SK-N-MC (cell line): ENCODE measurements at regions not wholly inside any gene's neighbourhood (a gene's known extent, or its start where the extent isn't known, plus 50 kb on each side); places are given as distances from the start of the nearest gene placed in this dataset.

ENCODE experiments used
- DNase-seq: peaks from one replicate; pipeline ENCODE4 v3.0.0-alpha.2; 2011; ENCODE audit warnings: low read depth, low spot score
- H3K27ac ChIP-seq: fragments of 200-600 bp; sonication (generic); 2 replicates; pipeline ENCODE4 v1.5.1; 2016; ENCODE audit warnings: mixed run types
- H3K36me3 ChIP-seq: fragments of 200-600 bp; sonication (generic); 2 replicates; pipeline ENCODE4 v1.6.1; 2017; ENCODE audit warnings: antibody characterized with exemption, low read length, mixed read lengths; ENCODE audit not compliant: insufficient read depth
- H3K4me3 ChIP-seq: fragments of 200-600 bp; sonication (generic); 2 replicates; pipeline ENCODE4 v1.5.1; 2016
- H3K9ac ChIP-seq: fragments of 200-600 bp; sonication (generic); 2 replicates; pipeline ENCODE4 v1.8.0; 2017; ENCODE audit warnings: mixed run types, mixed read lengths; ENCODE audit not compliant: insufficient read length
- H3K9me3 ChIP-seq: fragments of 200-600 bp; sonication (generic); 2 replicates; pipeline ENCODE4 v1.6.1; 2017; ENCODE audit warnings: low read depth, mild to moderate bottlenecking, antibody characterized with exemption, low read length, moderate library complexity, mixed read lengths
- EZH2 ChIP-seq: fragments of 200-600 bp; sonication (generic); IDR thresholded peaks from one replicate; pipeline ENCODE4 v1.6.1; 2017; ENCODE audit warnings: antibody characterized with exemption
- FOXP2 ChIP-seq: optimal IDR thresholded peaks from 2 replicates; pipeline ENCODE3; 2011; ENCODE audit warnings: mild to moderate bottlenecking, moderate library complexity; ENCODE audit not compliant: insufficient read depth; ENCODE audit errors: extremely low read length, control extremely low read depth
- POLR2AphosphoS5 ChIP-seq: IDR thresholded peaks from 2 replicates; pipeline ENCODE4 v1.6.1; 2012; ENCODE audit warnings: mild to moderate bottlenecking, low read depth, low read length, borderline replicate concordance

- TF ChIP-seq POLR2AphosphoS5 (no peak), EZH2 (no peak), FOXP2 (no peak)
- Histone ChIP-seq H3K9ac (no peak overlapping the region), H3K36me3 (no peaks in the 10 kb centered on the region), H3K27ac (no peak overlapping the region), H3K4me3 (no peak overlapping the region), H3K9me3 (no peaks in the 10 kb centered on the region)
- no peak for DNase-seq
Observed at GRCh38 chr7:153006911-153007310, 247.4 kb downstream of the ACTR3B start.

DNA sequence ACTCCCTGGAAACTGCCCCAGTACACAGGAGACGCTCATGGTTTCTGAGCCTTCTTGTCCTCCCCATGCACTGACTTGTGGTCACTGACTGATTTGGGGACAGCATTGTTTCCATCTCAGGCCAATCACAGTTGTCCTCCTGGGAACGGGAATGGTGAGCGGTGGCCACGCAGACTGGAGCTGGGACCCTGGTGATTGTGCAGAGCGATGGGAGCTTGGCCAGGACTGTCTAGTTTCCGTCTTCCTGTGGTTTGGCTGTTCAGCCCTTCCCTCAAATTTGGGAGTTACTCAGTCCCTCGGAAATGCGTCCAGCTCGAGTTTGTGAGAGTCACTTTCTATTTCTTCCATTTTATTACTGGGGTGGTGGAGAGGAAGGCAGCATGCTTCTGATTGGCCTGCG, 250.9 kb downstream of the ACTR3B start:
- H3K9ac ChIP-seq = no peak overlapping the region
- H3K36me3 ChIP-seq = no peaks in the 10 kb centered on the region
- TF ChIP-seq POLR2AphosphoS5 = no peak
- TF ChIP-seq FOXP2 = no peak
- TF ChIP-seq EZH2 = no peak
- no peak overlapping the region for H3K27ac ChIP-seq
- H3K4me3 ChIP-seq = no peak overlapping the region
- H3K9me3 ChIP-seq = no peaks in the 10 kb centered on the region
- DNase-seq = no peak

DNA sequence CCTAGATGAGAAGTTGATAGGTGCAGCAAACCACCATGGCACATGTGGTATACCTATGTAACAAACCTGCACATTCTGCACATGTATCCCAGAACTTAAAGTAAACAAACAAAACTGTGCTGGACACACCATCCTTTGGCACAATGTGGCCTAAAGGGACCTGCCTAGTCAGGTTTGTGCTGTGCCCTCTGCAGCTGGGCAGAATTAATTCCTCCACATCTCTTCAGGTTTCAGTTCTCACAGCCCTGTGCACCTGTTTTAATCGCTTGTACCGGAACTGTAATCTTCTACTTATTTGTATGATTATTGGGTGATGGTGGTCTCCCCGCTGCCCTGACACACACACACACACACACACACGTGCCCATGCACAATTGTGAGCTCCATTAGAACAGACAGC, 252.7 kb downstream of the ACTR3B start:
- Histone ChIP-seq H3K36me3 (no peaks in the 10 kb centered on the region), H3K9me3 (no peaks in the 10 kb centered on the region), H3K4me3 (no peak overlapping the region), H3K9ac (no peak overlapping the region), H3K27ac (no peak overlapping the region)
- DNase-seq = no peak
- TF ChIP-seq POLR2AphosphoS5 (no peak), FOXP2 (no peak), EZH2 (no peak)

- no peak for DNase-seq
- Histone ChIP-seq H3K9me3 (no peaks in the 10 kb centered on the region), H3K4me3 (no peak overlapping the region), H3K36me3 (no peaks in the 10 kb centered on the region), H3K27ac (no peak overlapping the region), H3K9ac (no peak overlapping the region)
- no peak for TF ChIP-seq FOXP2
- no peak for TF ChIP-seq POLR2AphosphoS5
- TF ChIP-seq EZH2 = no peak
Observed at GRCh38 chr7:153017223-153017622, 257.7 kb downstream of the ACTR3B start.

DNA sequence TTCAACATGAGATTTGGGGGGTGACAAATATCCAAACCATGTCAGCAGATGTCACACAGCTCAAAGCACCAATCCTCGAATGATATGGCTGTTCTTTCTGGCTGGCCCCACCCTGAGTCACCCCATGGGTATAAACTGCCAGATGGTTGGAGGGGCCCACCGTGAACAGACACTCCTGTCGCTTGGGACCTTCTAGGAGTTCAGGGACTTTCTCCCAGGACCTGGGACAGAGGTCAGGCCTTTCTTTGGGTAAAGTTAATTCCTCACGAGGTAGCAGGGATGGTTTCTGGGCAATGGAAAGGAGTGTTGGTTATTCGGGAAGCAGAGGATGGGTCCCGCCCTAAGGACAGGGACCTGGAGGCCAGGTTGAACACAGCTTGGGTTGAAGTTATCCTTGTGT, 262.0 kb downstream of the ACTR3B start:
- no peak overlapping the region for H3K27ac ChIP-seq
- no peak for TF ChIP-seq EZH2
- no peak for TF ChIP-seq POLR2AphosphoS5
- H3K4me3 ChIP-seq = no peak overlapping the region
- no peak for DNase-seq
- no peak overlapping the region for H3K9ac ChIP-seq
- no peaks in the 10 kb centered on the region for H3K9me3 ChIP-seq
- H3K36me3 ChIP-seq = no peaks in the 10 kb centered on the region

GRCh38 chr7:153022475-153023193, 263.1 kb downstream of the ACTR3B start:
- Histone ChIP-seq H3K9me3 (no peaks in the 10 kb centered on the region), H3K36me3 (no peaks in the 10 kb centered on the region), H3K4me3 (no peak overlapping the region), H3K27ac (no peak overlapping the region), H3K9ac (no peak overlapping the region)
- DNase-seq = no peak
- TF ChIP-seq FOXP2 = no peak
- no peak for TF ChIP-seq POLR2AphosphoS5
- no peak for TF ChIP-seq EZH2

DNA sequence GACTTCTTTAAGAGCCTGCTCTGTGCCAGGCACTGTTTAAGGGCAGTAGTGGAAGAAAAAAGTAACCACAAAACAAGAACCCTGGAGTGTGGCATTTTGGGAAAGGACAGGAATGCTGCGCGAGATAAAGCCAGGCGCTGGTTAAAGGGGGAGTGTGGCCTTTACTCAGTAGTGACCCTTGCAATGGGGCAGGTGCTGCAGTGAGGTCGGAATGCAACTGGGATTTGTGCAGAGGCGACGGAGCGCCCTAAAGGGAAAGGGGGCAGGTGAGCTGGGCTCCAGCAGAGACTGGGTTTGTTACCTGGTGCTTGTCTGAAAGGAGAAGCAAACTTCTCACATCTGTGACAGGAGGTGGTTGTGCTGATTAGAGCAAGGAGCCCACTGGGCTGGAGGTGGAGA, 263.6 kb downstream of the ACTR3B start:
- no peak overlapping the region for H3K9ac ChIP-seq
- H3K27ac ChIP-seq = no peak overlapping the region
- TF ChIP-seq POLR2AphosphoS5 (no peak), EZH2 (no peak), FOXP2 (no peak)
- no peak for DNase-seq
- no peak overlapping the region for H3K4me3 ChIP-seq
- H3K36me3 ChIP-seq = no peaks in the 10 kb centered on the region
- H3K9me3 ChIP-seq = no peaks in the 10 kb centered on the region

- H3K9ac ChIP-seq = no peak overlapping the region
- no peak overlapping the region for H3K4me3 ChIP-seq
- TF ChIP-seq FOXP2 (no peak), EZH2 (no peak), POLR2AphosphoS5 (no peak)
- no peaks in the 10 kb centered on the region for H3K36me3 ChIP-seq
- no peaks in the 10 kb centered on the region for H3K9me3 ChIP-seq
- H3K27ac ChIP-seq = no peak overlapping the region
- no peak for DNase-seq
Observed at GRCh38 chr7:153027210-153027609, 267.7 kb downstream of the ACTR3B start.

DNA sequence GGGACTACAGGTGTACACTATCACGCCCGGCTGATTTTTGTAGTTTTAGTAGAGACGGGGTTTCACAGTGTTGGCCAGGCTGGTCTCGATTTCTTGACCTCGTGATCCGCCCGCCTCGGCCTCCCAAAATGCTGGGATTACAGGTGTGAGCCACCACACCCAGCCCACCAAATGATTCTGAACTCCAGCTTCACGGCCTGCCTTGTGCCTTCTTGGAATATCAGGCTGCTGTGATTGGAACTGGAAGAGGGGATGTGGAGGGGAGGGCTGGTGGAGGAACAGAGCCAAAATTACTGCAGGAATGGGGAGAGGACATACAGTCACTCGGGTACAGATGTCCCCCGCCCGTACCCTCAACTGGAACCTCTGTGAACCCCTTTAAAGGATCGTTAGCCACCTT, 268.4 kb downstream of the ACTR3B start:
- Histone ChIP-seq H3K9me3 (no peaks in the 10 kb centered on the region), H3K27ac (no peak overlapping the region), H3K9ac (no peak overlapping the region), H3K4me3 (no peak overlapping the region), H3K36me3 (no peaks in the 10 kb centered on the region)
- no peak for TF ChIP-seq EZH2
- TF ChIP-seq FOXP2 = no peak
- DNase-seq = no peak
